HG03060 (cell line): ENCODE measurements at regions not wholly inside any gene's neighbourhood (a gene's known extent, or its start where the extent isn't known, plus 50 kb on each side); places are given as distances from the start of the nearest gene placed in this dataset.
"Not testable (repeated sequence)": the region's sequence is repeated elsewhere in the genome, so short reads cannot be mapped to it uniquely, and the experiment has no call there.

ENCODE experiments used
- ATAC-seq: cut with Tn5 transposase; IDR thresholded peaks from one replicate; pipeline ENCODE4 v1.9.1; 2021; ENCODE audit warnings: low read depth, moderate number of reproducible peaks; ENCODE audit not compliant: unreplicated experiment

DNA sequence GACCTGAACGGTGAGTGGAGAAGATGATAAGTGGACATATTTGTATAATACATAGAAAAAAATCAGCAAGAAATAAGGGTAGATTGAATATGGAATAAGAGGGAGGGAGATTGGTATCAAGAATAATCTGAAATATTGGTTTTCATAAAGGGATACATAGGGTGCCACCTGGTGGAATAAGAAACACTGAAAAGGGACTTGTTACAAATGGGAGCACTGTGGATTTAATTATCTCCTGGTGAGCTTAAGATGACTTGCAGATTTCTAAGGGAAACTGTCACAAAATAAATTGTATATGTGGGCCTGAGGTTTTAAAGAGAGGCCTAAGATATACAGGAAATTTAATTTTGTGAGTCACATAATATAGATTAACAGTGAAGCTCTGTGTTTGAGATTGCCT lies 1403.5 kb upstream of the CDH18 start:
- ATAC-seq, result no peak

DNA sequence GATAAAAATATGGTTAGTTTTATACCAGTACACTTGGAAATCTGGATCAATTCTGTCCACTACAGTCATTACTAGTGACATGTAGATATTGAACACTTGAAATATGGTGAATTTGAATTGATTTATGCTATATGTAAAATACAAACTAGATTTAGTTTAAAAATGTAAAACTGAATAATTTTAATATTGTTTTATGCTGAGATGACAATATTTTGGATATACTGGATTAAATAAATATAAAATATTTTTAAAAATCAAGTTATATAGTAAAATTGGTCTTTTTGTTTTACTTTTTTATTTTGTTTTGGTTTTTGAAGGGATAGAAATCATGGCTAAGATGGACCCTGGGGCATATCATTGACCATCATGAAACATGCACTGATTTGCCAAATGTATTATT lies 1372.8 kb upstream of the CDH18 start:
- ATAC-seq, result not testable (repeated sequence)

GRCh38 chr5:21341948-21342261 lies 1353.9 kb upstream of the CDH18 start:
- ATAC-seq, result not testable (repeated sequence)

DNA sequence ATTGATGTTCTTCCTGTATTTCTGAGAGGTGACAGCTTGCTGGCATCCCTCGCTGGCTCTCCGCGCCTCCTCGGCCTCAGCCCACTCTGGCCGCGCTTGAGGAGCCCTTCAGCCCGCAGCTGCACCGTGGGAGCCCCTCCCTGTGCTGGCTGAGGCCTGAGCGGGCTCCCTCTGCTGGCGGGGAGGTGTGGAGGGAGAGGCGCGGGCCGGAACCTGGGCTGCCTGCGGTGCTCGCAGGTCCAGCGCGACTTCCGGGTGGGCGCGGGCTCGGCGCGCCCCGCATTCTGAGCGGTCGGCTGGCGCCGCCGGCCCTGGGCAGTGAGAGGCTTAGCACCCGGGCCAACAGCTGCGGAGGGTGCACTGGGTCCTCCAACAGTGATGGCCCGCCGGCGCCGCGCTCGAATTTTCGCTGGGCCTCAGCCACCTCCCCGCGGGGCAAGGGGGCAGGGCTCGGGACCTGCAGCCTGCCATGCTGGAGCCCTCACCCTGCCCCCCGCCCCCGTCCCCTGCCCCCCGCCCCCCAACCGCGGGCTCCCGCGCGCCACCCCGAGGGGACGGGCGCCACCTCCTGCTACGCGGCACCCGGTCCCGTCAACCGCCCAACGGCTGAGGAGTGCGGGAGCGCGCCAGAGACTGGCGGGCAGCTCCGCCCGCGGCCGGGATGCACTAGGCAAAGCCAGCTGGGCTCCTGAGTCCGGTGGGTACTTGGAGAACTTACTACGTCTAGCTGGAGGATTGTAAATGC lies 1353.4 kb upstream of the CDH18 start:
- not testable (repeated sequence) for ATAC-seq

- ATAC-seq, result not testable (repeated sequence)
These were observed 1352.2 kb upstream of the CDH18 start for GRCh38 chr5:21340233-21340632.

DNA sequence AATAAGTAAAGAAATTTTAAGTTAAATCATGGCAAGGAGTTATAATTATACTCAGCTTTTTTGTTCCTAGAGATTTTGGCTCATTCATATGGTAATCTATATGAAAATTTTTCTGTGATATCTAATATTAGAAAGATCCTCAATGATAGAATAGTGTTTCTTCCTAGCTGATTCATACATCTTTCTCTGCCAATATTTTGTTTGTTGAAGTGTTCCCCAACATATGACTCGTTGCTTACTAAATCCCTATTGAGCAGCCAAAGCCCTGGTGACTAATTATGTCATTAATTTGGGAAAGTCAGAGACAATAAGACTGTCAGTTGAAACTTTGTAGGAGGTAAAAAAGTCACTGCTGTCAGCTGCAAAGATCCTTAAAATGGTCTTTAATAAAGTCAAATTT lies 1348.5 kb upstream of the CDH18 start:
- ATAC-seq, result not testable (repeated sequence)

DNA sequence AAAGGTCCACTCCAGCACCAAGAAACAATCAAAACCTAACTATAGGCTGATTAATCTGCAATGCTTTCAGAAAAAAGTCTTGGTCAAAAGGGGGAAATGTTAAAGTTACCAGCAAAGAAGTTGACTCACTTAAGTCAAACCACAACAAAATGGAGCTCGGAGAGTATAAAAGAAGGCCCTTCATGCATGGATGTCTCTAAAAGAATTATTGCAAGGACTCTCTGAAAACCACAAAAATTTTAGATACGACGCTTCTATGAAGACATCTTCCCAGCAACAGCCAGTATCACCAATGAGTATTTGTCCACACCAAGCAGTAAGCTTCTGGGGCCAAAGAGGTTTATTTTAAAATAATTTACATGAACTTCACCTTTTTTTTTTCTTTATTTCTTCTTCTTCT lies 1327.4 kb upstream of the CDH18 start:
- not testable (repeated sequence) for ATAC-seq

DNA sequence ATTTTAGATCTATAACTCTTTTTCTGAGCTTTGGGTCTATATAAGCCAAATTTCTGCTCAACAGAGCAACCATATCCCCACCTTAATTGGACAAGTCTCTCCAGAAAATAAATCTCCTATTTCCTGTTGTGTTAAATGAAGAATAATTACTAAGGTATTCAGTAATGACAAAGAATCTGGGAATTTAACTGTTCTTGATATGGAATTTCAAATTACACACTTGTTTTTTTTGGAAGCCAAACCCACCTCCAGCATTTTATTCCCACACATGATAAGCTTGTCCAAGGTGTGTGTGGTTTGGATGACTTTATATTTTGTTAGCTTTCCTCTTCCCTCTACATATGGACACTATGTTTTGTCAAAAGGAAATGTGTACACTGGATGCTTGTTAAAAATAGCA lies 1313.2 kb upstream of the CDH18 start:
- not testable (repeated sequence) for ATAC-seq

GRCh38 chr5:21274361-21274760 lies 1286.4 kb upstream of the CDH18 start:
- not testable (repeated sequence) for ATAC-seq

GRCh38 chr5:21263361-21263760 lies 1275.4 kb upstream of the CDH18 start:
- ATAC-seq, result no peak

- ATAC-seq, result no peak
These were observed 1266.2 kb upstream of the CDH18 start for GRCh38 chr5:21254161-21254560.

- no peak for ATAC-seq
These were observed 1257.0 kb upstream of the CDH18 start for GRCh38 chr5:21244982-21245381.

GRCh38 chr5:21238786-21239185 lies 1250.8 kb upstream of the CDH18 start:
- ATAC-seq, result no peak

DNA sequence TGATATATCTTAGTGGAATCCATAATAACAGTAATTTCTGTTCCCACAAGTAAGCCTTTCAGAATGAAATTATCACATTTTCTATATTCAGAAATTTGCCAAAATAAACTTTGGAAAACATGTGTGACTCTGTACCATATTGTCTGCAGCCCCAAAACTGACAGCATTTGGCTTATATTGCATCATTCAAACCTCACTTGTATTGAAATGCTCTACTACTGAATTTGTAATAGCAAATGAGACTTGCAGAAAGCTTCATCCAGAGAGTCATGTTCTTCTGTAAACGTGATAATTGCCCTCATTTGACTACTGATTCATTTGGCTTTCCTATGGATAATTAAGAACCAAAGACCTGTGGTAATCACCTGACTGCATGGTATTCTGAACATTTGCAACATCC lies 1249.5 kb upstream of the CDH18 start:
- ATAC-seq, result no peak

DNA sequence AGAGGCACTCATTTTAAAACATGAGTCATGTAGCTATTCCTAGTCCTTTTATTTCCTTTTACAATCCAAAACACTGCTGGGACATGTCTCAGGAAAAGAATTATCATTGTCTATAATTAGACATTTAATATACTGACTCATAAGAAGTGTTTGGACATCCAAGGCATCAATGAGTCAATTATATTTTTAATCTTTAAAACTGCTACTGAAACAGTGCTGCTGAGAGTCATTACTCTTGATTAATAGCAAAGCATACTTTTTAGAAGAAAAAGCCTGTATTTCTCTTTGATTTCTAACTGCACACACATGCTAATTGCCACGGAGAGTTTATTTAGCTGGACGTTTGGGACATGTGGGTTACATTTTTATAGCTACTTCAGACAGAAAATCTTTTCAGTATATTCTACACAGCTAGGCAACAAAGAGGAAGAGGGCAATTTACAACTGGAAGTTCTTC lies 1249.0 kb upstream of the CDH18 start:
- ATAC-seq, result no peak

- ATAC-seq, result no peak
These were observed 1248.1 kb upstream of the CDH18 start for GRCh38 chr5:21236104-21236503.

DNA sequence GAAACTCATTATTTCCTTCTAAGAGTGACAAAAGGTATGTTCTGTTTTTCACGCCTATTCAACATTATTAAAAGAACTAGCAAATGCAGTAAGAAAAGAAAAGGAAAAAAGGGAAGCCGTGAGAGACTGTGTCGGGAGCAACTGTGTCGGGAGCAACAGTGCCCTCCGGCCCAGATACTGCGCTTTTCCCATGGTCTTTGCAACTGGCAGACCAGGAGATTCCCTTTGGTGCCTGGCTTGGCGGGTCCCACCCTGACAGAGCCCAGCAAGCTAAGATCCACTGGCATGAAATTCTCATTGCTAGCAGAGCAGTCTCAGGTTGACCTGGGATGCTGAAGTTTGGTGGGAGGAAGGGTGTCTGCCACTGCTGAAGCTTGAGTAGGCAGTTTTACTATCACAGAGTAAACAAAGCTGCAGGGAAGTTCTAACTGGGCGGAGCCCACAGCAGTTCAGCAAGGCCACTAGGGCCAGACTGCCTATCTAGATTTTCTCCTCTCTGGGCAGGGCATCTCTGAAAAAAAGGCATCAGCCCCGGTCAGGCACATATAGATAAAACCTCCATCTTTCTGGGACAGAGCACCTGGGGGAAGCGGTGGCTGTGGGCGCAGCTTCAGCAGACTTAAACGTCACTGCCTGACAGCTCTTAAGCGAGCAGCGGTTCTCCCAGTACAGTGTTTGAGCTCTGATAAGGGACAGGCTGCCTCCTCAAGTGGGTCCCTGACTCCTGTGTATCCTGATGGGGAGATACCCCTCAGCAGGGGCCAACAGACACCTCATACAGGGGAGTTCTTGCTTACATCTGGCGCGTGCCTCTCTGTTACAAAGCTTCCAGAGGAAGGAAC lies 1237.4 kb upstream of the CDH18 start:
- ATAC-seq, result no peak

DNA sequence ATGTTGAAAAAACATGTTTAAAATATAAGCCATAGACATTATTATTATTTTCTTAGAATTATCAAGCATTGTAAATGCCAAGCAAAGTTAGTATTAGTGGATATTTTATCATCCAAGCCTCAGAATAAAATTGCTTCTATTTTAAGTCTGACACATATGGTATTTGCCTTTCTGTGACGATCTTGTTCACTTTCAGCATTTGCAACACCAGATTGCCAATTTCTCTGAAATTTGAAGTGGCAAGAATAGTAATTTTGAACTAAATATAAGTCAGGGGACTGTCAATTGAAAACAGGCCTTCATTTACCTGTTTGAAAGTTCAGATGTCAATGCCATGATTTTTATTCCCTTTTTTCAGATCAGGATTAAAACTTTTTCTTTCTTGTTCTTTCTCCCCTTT lies 1233.6 kb upstream of the CDH18 start:
- ATAC-seq, result no peak

- ATAC-seq, result no peak
These were observed 1232.0 kb upstream of the CDH18 start for GRCh38 chr5:21219966-21220365.

DNA sequence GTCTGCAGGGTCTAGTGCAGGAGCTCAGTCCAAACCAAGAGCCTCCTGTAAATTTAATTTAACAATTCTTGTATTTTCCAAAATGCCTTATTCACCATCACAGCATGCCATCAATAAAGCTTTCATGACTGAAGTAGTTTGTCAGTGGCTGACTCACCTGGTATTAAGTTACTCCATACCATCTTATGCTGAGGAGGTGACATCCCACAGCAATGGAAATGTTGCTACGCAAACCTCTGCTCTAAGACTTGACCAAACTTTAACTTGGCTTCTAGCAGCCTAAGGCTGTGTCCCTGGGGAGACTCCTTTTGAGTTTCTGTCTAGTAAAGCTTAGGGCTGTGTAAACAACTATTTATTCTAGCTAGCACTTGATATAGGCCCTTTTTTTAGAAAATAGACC lies 1231.3 kb upstream of the CDH18 start:
- ATAC-seq, result no peak

DNA sequence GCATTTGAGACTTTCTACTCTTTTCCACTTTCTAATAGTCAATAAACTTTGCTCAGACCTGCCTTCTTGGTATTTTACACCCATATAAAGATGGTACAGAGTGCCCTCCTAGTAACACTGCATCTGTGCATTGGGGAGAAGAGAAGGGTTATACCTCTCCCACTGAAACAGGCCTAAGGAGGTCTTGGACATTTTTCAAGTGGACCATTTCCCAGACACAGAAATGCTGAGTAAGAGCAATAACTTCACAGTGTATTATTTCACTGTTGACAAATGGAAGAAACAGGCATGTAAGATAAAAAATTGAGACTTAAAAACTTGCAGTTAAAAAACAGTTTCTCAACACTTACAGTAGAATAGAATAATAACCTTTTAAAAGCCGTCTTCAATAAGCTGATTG lies 1224.0 kb upstream of the CDH18 start:
- no peak for ATAC-seq

DNA sequence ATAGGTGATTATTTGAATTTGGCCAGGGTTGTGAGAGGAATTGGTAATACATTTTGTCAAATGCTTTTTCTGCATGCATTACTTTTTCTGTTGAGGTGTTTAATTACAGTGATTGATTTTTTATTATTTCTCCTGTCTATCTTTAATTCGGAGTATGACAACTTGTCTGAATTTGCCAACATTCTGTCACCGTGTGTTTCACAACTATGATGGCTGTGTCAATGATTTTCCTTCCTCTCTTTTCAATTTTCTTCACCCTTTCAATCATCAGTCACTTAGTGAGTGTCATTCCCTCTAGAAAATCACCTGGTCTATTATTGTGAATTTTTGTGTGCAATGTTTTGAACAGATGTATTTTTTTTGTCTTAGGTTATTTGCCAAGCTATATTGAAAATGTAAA lies 1221.4 kb upstream of the CDH18 start:
- no peak for ATAC-seq
